ENCODE measurements at regions not wholly inside any gene's neighbourhood (a gene's known extent, or its start where the extent isn't known, plus 50 kb on each side); places are given as distances from the start of the nearest gene placed in this dataset.

DNA sequence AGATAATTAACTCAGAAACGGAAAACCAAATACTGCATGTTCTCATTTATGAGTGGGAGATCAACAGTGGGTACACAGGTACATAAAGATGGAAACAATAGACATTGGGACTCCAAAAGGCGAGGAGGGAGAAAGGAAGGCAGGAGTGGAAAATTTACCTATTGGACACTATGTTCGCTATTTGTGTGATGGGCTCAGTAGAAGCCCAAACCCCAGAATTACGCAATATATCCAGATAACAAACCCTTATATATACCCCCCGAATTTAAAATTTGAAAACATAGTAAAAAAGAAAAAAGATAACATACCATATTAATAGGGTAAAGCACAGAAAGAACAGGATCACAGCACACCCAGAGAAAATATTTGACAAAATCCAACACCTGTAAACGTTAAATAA, 1351.7 kb upstream of the FAM98A start:
- Histone ChIP-seq H3K36me3 (ENCODE audit: control insufficient read depth in 1 of 2, insufficient read depth in 2 of 2, low read length in 2 of 2) (no peaks in the 10 kb centered on the region), H3K9me3 (ENCODE audit: control insufficient read depth in 1 of 2, low read length in 2 of 2) (no peaks in the 10 kb centered on the region), H3K27ac (ENCODE audit: low read length) (no peak overlapping the region), H3K27me3 (ENCODE audit: low read depth, low read length) (no peaks in the 10 kb centered on the region), H3K4me1 (ENCODE audit: control insufficient read depth in 1 of 2, insufficient read depth in 2 of 2, low read length in 2 of 2) (no peaks in the 10 kb centered on the region), H3K4me3 (ENCODE audit: low read depth in 1 of 2, low read length in 2 of 2) (no peak overlapping the region)

DNA sequence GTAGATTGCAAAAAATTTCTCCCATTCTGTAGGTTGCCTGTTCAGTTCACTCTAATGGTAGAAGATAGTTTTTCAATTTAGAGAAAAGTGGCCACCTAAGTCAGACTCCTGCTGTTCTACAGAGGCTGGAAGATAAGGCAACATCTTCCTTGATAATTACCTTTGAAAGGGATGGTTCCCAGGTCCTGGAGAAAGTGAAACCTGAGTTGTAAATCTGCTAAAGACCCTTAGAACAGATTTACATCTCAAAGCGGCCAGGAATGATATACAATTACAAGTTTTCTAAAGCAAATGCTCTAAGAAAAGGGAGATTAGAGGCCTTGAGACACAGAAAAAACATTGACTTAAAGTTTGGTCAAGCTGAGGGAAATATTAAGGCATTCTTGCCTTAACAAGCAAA, 1350.2 kb upstream of the FAM98A start:
- Histone ChIP-seq H3K36me3 (ENCODE audit: control insufficient read depth in 1 of 2, insufficient read depth in 2 of 2, low read length in 2 of 2) (no peaks in the 10 kb centered on the region), H3K9me3 (ENCODE audit: control insufficient read depth in 1 of 2, low read length in 2 of 2) (no peaks in the 10 kb centered on the region), H3K4me3 (ENCODE audit: low read depth in 1 of 2, low read length in 2 of 2) (no peak overlapping the region), H3K27me3 (ENCODE audit: low read depth, low read length) (no peaks in the 10 kb centered on the region), H3K4me1 (ENCODE audit: control insufficient read depth in 1 of 2, insufficient read depth in 2 of 2, low read length in 2 of 2) (no peaks in the 10 kb centered on the region), H3K27ac (ENCODE audit: low read length) (no peak overlapping the region)

DNA sequence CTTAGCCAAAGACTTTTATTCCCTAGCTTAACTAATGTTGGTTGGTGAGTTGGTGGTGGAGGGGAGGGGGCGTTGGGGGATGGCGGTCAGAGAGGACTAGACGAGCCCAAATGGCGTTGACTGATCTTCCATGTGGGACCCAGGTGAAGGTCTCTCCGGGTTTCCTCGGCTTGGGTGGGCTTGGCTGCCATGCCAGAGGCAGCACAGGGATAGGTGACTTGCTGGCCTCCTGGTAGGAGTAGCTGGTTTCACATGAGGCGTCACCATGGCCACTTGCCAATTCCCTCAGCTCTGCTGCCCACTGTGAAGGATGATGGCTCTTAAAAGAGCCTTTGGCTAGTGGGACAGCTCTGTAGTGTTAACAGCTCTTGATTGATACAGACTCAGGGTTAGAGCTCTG, 1337.0 kb upstream of the FAM98A start:
- no peaks in the 10 kb centered on the region for H3K36me3 ChIP-seq (ENCODE audit: control insufficient read depth in 1 of 2, insufficient read depth in 2 of 2, low read length in 2 of 2)
- H3K27me3 ChIP-seq (ENCODE audit: low read depth, low read length) = no peaks in the 10 kb centered on the region
- H3K27ac ChIP-seq (ENCODE audit: low read length) = no peak overlapping the region
- no peaks in the 10 kb centered on the region for H3K4me1 ChIP-seq (ENCODE audit: control insufficient read depth in 1 of 2, insufficient read depth in 2 of 2, low read length in 2 of 2)
- H3K4me3 ChIP-seq (ENCODE audit: low read depth in 1 of 2, low read length in 2 of 2) = no peak overlapping the region
- no peaks in the 10 kb centered on the region for H3K9me3 ChIP-seq (ENCODE audit: control insufficient read depth in 1 of 2, low read length in 2 of 2)

DNA sequence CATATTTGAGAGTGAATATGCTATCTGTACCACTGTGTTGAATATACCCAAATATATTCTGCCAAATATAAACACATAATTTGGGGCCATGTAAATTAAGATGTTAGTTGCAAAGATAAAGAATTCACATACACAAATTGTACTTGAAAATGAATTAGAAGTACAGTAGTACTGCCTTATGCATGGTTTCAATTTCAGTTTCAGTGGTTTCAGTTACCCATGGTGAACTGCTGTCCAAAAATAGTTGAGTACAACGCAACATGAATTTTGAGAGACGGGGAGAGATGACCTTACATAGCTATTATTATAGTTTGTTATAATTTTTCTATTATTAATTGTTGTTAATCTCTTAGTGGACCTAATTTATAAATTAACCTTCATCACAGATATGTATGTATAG, 1313.0 kb upstream of the FAM98A start:
- Histone ChIP-seq H3K4me3 (ENCODE audit: low read depth in 1 of 2, low read length in 2 of 2) (no peak overlapping the region), H3K27ac (ENCODE audit: low read length) (no peak overlapping the region), H3K4me1 (ENCODE audit: control insufficient read depth in 1 of 2, insufficient read depth in 2 of 2, low read length in 2 of 2) (no peaks in the 10 kb centered on the region), H3K27me3 (ENCODE audit: low read depth, low read length) (no peaks in the 10 kb centered on the region), H3K36me3 (ENCODE audit: control insufficient read depth in 1 of 2, insufficient read depth in 2 of 2, low read length in 2 of 2) (no peaks in the 10 kb centered on the region), H3K9me3 (ENCODE audit: control insufficient read depth in 1 of 2, low read length in 2 of 2) (peaks cover 0 to 3% of the 10 kb centered on the region in 2 donors)

DNA sequence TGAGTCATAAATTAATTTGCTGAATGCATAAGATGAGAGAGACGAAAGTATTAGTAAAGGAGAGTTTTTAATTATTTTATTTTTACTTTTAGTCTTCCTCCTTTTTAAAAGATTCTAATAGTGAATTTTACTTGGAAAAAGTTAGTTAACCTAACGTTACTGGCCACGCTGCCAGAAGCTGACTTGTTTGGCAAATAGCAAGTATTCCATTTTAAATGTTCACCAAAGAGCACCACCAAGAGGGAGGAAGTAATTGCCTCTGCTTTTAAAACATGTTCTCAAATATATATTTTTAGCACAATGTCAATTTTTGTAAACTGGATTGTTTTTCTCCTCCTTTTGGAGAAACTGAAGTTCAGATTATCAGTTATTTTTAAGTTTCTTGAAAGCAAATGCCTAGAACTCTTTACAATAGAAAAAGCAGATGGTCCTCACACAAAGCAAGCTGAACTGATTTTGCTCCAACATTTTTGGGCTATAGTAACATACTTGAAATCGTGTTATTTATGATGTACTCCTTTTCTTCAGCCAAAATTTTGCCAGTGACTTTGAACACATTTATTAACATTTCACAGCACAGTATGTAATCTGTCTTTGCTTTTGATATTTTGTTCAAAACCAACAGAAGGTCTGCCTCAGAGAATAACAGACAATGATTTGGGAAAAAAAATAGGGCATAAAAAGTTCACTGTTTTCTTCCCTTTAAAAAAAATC, 1311.0 kb upstream of the FAM98A start:
- H3K4me1 ChIP-seq (ENCODE audit: control insufficient read depth in 1 of 2, insufficient read depth in 2 of 2, low read length in 2 of 2) = peaks cover 0 to under 1% of the 10 kb centered on the region in 2 donors
- no peaks in the 10 kb centered on the region for H3K9me3 ChIP-seq (ENCODE audit: control insufficient read depth in 1 of 2, low read length in 2 of 2)
- H3K4me3 ChIP-seq (ENCODE audit: low read depth in 1 of 2, low read length in 2 of 2) = no peak overlapping the region
- no peak overlapping the region for H3K27ac ChIP-seq (ENCODE audit: low read length)
- H3K27me3 ChIP-seq (ENCODE audit: low read depth, low read length) = no peaks in the 10 kb centered on the region
- no peaks in the 10 kb centered on the region for H3K36me3 ChIP-seq (ENCODE audit: control insufficient read depth in 1 of 2, insufficient read depth in 2 of 2, low read length in 2 of 2)

DNA sequence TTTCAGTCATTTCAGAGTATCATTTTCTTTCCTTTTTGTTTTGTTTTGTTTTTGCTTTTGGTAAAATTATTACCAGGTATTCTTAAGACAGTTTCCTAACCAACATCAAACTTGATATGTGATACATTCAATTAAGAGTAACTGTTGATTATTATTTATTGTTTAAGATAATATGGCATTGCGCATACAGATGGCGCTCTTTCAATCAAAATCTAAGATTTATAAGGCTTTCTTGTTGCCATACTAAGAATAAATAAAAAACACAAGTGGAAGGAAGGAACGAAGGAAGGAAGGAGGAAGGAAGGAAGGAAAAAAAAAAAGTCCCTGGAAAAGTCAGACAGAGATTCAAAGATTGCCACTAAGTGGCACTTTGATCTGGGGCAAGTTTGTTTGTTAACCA, 1308.7 kb upstream of the FAM98A start:
- no peaks in the 10 kb centered on the region for H3K9me3 ChIP-seq (ENCODE audit: control insufficient read depth in 1 of 2, low read length in 2 of 2)
- H3K27me3 ChIP-seq (ENCODE audit: low read depth, low read length) = no peaks in the 10 kb centered on the region
- no peak overlapping the region for H3K27ac ChIP-seq (ENCODE audit: low read length)
- peaks cover 0 to 10% of the 10 kb centered on the region in 2 donors for H3K4me1 ChIP-seq (ENCODE audit: control insufficient read depth in 1 of 2, insufficient read depth in 2 of 2, low read length in 2 of 2)
- H3K36me3 ChIP-seq (ENCODE audit: control insufficient read depth in 1 of 2, insufficient read depth in 2 of 2, low read length in 2 of 2) = no peaks in the 10 kb centered on the region
- no peak overlapping the region for H3K4me3 ChIP-seq (ENCODE audit: low read depth in 1 of 2, low read length in 2 of 2)

DNA sequence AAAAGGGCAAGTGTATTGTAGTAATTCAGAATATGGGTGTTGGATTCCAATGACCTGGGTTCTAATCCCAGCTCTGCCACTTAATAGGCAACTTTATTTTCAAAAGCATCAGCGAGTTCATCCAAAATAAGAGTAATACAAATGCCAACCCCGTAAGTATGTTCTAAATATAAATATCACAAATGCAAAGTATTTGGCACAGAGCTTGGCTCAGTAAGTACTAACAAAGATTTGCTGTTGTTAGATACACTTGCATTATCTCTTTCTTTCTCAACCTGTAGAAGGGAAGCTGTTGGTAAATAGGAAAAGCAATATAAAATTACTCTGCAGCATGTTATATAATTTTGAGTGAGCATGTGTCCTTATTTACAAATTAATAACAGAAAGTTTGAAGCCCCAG, 1302.6 kb upstream of the FAM98A start:
- Histone ChIP-seq H3K27ac (ENCODE audit: low read length) (no peak overlapping the region), H3K9me3 (ENCODE audit: control insufficient read depth in 1 of 2, low read length in 2 of 2) (no peaks in the 10 kb centered on the region), H3K36me3 (ENCODE audit: control insufficient read depth in 1 of 2, insufficient read depth in 2 of 2, low read length in 2 of 2) (no peaks in the 10 kb centered on the region), H3K4me1 (ENCODE audit: control insufficient read depth in 1 of 2, insufficient read depth in 2 of 2, low read length in 2 of 2) (peaks cover 0 to 21% of the 10 kb centered on the region in 2 donors), H3K27me3 (ENCODE audit: low read depth, low read length) (no peaks in the 10 kb centered on the region), H3K4me3 (ENCODE audit: low read depth in 1 of 2, low read length in 2 of 2) (no peak overlapping the region)

DNA sequence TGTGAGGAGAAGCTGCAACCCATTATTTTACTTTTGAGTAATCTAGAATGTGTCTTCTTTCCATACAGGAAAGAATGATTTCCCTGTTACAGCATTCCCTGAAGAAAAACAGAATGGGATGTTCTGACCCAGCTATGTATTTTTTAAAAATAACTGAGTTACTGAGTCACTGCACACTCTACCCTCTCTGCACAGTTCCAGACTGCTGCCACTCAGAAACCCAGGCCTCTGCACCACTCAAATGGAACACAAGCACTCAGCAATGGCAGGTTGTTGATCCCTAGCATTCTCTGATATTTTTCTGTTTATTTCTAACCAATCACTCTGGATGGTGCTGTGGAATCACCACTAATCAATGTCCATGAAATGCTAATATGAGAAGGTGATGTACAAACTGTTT, 1300.0 kb upstream of the FAM98A start:
- Histone ChIP-seq H3K27ac (ENCODE audit: low read length) (no peak overlapping the region), H3K36me3 (ENCODE audit: control insufficient read depth in 1 of 2, insufficient read depth in 2 of 2, low read length in 2 of 2) (no peaks in the 10 kb centered on the region), H3K9me3 (ENCODE audit: control insufficient read depth in 1 of 2, low read length in 2 of 2) (no peaks in the 10 kb centered on the region), H3K27me3 (ENCODE audit: low read depth, low read length) (no peaks in the 10 kb centered on the region), H3K4me3 (ENCODE audit: low read depth in 1 of 2, low read length in 2 of 2) (no peak overlapping the region), H3K4me1 (ENCODE audit: control insufficient read depth in 1 of 2, insufficient read depth in 2 of 2, low read length in 2 of 2) (peaks cover 0 to 18% of the 10 kb centered on the region in 2 donors)

DNA sequence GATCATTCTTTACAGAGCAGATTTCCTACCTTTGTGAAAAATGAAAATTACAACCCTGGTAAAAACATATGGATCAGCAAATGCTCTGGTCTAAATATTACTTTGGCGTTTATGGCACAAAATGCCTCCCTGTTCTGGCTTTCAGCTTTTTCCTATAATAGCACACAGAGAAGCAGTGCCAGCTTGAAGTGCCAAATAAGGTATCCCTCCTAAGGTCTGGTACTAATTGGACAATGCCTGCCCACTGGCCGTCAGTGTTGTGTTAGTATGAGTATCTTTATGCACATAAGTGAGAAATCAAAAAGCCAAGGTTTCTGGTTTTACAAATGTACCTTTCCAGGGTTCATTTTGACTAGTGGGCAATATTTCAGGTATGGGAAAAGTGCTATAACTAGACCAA, 1293.7 kb upstream of the FAM98A start:
- H3K36me3 ChIP-seq (ENCODE audit: control insufficient read depth in 1 of 2, insufficient read depth in 2 of 2, low read length in 2 of 2) = no peaks in the 10 kb centered on the region
- no peaks in the 10 kb centered on the region for H3K4me1 ChIP-seq (ENCODE audit: control insufficient read depth in 1 of 2, insufficient read depth in 2 of 2, low read length in 2 of 2)
- H3K27me3 ChIP-seq (ENCODE audit: low read depth, low read length) = no peaks in the 10 kb centered on the region
- no peak overlapping the region for H3K4me3 ChIP-seq (ENCODE audit: low read depth in 1 of 2, low read length in 2 of 2)
- no peaks in the 10 kb centered on the region for H3K9me3 ChIP-seq (ENCODE audit: control insufficient read depth in 1 of 2, low read length in 2 of 2)
- no peak overlapping the region for H3K27ac ChIP-seq (ENCODE audit: low read length)

DNA sequence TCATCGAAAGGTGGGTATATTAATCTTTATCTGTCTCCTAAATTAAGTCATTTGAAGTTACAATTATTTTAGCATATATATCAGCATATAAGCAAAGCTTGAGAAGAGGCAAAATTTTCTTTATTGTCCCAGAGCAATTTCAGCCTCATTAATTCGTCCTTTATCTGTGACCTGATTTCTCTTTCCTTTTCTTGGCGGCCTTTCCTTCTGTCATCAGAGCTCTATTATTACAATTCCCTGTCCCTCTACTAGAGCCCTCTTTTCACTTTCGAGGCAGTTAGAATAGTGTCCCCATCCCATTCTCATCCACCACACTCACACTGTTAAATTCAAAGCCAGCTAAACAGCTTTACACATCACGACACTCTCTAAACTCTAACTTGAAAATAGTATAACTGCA, 1293.2 kb upstream of the FAM98A start:
- no peaks in the 10 kb centered on the region for H3K4me1 ChIP-seq (ENCODE audit: control insufficient read depth in 1 of 2, insufficient read depth in 2 of 2, low read length in 2 of 2)
- H3K9me3 ChIP-seq (ENCODE audit: control insufficient read depth in 1 of 2, low read length in 2 of 2) = no peaks in the 10 kb centered on the region
- H3K4me3 ChIP-seq (ENCODE audit: low read depth in 1 of 2, low read length in 2 of 2) = no peak overlapping the region
- no peak overlapping the region for H3K27ac ChIP-seq (ENCODE audit: low read length)
- H3K27me3 ChIP-seq (ENCODE audit: low read depth, low read length) = no peaks in the 10 kb centered on the region
- H3K36me3 ChIP-seq (ENCODE audit: control insufficient read depth in 1 of 2, insufficient read depth in 2 of 2, low read length in 2 of 2) = no peaks in the 10 kb centered on the region

DNA sequence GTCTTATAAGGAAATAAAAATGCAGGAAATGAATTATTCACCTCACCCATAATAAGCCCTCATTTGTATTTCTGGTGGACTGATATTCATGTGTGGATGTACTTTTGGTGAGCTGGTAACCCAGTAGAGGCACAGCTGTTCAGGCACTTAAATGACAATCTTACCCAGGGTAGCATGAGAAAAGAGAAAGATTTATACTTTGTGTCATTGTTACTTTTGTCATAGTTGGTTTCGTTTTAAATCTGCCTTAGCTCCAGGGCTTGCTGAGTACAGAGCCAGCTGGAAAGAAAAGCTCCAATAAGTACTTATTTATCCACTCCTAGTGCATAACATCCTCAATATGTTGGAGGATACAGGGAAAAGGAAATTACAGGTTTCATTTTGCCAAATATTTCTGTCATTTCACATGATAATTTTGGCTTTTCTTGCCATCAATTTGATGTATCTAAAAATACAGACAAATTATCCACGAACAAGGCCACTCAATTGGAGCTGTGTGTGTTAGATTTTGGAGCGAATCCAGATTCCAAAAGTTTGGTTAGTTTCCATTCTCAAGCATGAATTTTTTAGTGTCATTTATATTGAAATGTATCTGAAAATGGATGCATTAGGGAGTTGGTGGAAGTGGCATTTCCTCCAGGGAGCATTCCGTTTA, 1276.1 kb upstream of the FAM98A start:
- no peaks in the 10 kb centered on the region for H3K36me3 ChIP-seq (ENCODE audit: control insufficient read depth in 1 of 2, insufficient read depth in 2 of 2, low read length in 2 of 2)
- no peaks in the 10 kb centered on the region for H3K27me3 ChIP-seq (ENCODE audit: low read depth, low read length)
- no peak overlapping the region for H3K27ac ChIP-seq (ENCODE audit: low read length)
- H3K9me3 ChIP-seq (ENCODE audit: control insufficient read depth in 1 of 2, low read length in 2 of 2) = no peaks in the 10 kb centered on the region
- no peak overlapping the region for H3K4me3 ChIP-seq (ENCODE audit: low read depth in 1 of 2, low read length in 2 of 2)
- no peaks in the 10 kb centered on the region for H3K4me1 ChIP-seq (ENCODE audit: control insufficient read depth in 1 of 2, insufficient read depth in 2 of 2, low read length in 2 of 2)

DNA sequence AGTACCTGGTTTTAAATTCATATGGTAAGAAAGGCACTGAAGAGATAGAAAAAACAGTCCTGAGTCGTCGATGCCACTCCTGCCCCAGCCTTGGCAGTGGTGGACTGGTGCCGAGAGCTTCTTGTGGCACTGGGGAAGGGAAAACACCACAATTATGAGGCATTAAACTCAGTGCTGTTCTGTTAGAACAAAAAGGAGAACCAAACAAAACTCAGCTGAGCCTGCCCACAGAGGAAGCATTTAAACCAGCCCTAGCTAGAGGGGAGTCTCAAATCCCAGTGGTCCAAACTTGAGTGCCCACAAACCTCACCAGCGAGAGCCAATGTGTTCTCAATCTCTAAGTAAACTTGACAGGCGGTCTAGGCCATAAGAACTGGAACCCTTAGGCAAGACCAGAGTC, 1254.5 kb upstream of the FAM98A start:
- H3K9me3 ChIP-seq (ENCODE audit: control insufficient read depth in 1 of 2, low read length in 2 of 2) = peaks cover 0 to 4% of the 10 kb centered on the region in 2 donors
- H3K27ac ChIP-seq (ENCODE audit: low read length) = no peak overlapping the region
- no peaks in the 10 kb centered on the region for H3K27me3 ChIP-seq (ENCODE audit: low read depth, low read length)
- no peak overlapping the region for H3K4me3 ChIP-seq (ENCODE audit: low read depth in 1 of 2, low read length in 2 of 2)
- no peaks in the 10 kb centered on the region for H3K36me3 ChIP-seq (ENCODE audit: control insufficient read depth in 1 of 2, insufficient read depth in 2 of 2, low read length in 2 of 2)
- no peaks in the 10 kb centered on the region for H3K4me1 ChIP-seq (ENCODE audit: control insufficient read depth in 1 of 2, insufficient read depth in 2 of 2, low read length in 2 of 2)
